ENCODE measurements at regions not wholly inside any gene's neighbourhood (a gene's known extent, or its start where the extent isn't known, plus 50 kb on each side); places are given as distances from the start of the nearest gene placed in this dataset.
"Not testable (repeated sequence)": the region's sequence is repeated elsewhere in the genome, so short reads cannot be mapped to it uniquely, and the experiment has no call there.

- no peak for DNase-seq
- TF ChIP-seq GATA1 (IDR thresholded peaks at IDR 0.05; ENCODE audit: low read depth, low read length) (no peak), POLR2A (IDR thresholded peaks at IDR 0.05; ENCODE audit: low read length) (no peak)
Measured at GRCh38 chr13:61358599-61358998, 57.0 kb downstream of the PCDH20 start.

DNA sequence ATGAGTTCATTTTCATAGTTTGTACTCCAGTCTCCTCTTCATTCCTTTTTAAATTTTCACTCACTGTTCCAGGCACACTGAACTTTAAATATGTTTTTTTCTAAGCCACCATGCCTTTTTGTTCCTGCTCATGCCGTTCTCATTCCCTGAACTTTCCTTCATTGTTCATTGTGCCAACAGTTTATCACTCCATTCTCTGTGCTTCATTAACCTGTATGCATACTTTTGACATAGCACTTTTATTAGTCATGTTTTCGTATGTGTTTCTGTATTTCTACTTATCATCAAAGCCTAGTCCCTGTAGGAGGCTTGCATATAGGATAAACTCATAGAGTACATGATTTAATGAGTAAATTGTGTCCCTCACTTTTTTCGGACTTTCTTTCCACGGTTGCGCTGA lies 65.3 kb downstream of the PCDH20 start:
- TF ChIP-seq GATA1 (IDR thresholded peaks at IDR 0.05; ENCODE audit: low read depth, low read length) (no peak), POLR2A (IDR thresholded peaks at IDR 0.05; ENCODE audit: low read length) (no peak)

DNA sequence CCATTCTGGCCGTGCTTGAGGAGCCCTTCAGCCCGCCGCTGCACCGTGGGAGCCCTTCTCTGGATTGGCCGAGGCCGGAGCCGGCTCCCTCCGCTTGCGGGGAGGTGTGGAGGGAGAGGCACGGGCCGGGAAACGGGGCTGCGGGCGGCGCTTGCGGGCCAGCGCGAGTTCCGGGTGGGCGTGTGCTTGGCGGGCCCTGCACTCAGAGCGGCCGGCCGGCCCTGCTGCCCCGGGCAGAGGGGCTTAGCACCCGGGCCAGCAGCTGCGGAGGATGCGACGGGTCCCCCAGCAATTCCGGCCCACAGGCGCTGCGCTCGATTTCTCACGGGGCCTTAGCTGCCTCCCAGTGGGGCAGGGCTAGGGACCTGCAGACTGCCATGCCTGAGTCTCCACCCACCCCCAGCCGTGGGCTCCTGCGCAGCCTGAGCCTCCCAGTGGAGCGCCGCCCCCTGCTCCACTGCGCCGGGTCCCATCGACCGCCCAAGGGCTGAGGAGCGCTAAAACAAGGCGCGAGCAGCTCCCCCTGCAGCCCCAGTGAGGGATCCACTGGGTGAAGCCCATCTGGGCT lies 76.5 kb downstream of the PCDH20 start:
- TF ChIP-seq GATA1 (IDR thresholded peaks at IDR 0.05; ENCODE audit: low read depth, low read length) = no peak
- DNase-seq = no peak

More for the DNA sequence above, 65.3 kb downstream of the PCDH20 start:
- no peak for DNase-seq

DNA sequence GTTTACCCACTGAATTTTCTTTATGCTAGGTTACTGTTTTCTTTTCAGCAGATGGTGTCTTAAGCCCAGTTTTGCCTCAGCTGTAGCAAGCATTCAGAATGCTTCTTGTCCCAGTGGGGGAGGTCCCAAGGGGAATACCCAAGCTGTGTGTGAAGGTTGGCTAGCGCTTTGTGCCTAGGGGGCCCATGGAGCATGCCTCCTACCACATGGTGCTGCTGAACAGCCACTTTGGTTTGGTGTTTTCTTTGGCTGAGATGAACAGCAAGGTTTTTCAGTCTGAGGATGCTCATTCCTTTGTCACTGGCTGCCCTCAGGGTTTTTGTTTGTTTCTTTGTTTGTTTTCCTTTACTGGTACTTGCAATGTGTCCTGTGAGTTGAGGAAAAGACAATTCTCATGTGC lies 99.0 kb downstream of the PCDH20 start:
- TF ChIP-seq GATA1 (IDR thresholded peaks at IDR 0.05; ENCODE audit: low read depth, low read length) (no peak), POLR2A (IDR thresholded peaks at IDR 0.05; ENCODE audit: low read length) (no peak)
- no peak for DNase-seq

- no peak for TF ChIP-seq POLR2A (IDR thresholded peaks at IDR 0.05; ENCODE audit: low read length)
- no peak for TF ChIP-seq GATA1 (IDR thresholded peaks at IDR 0.05; ENCODE audit: low read depth, low read length)
- no peak for DNase-seq
Measured at GRCh38 chr13:61294467-61295191, 121.0 kb downstream of the PCDH20 start.

GRCh38 chr13:61286148-61286745 lies 129.4 kb downstream of the PCDH20 start:
- TF ChIP-seq POLR2A (IDR thresholded peaks at IDR 0.05; ENCODE audit: low read length) (no peak), GATA1 (IDR thresholded peaks at IDR 0.05; ENCODE audit: low read depth, low read length) (no peak)
- peak in 1 of 2 experiments; percentile 4 for DNase-seq

- no peak for DNase-seq
- TF ChIP-seq POLR2A (IDR thresholded peaks at IDR 0.05; ENCODE audit: low read length) (no peak), GATA1 (IDR thresholded peaks at IDR 0.05; ENCODE audit: low read depth, low read length) (no peak)
Measured at GRCh38 chr13:61277586-61278276, 137.9 kb downstream of the PCDH20 start.

DNA sequence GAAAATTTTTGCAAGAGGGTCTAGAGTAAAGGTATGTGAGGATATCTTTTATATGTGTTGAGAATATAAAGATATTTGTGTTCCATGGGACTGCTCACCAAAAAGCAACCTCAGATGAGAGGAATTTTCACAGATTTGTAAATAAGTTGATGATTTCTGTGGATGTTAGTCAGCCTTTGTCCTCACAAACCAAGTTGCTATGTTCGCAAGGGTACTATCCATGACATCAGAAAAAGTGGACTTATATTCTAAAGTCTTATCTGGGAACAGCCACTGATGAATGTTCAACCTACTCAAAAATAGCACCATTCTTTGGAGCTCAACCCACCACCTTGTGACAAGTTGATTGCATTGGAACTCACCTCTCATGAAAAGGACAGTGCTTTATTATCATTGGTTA lies 138.6 kb downstream of the PCDH20 start:
- no peak for DNase-seq
- TF ChIP-seq POLR2A (IDR thresholded peaks at IDR 0.05; ENCODE audit: low read length) = no peak
- TF ChIP-seq GATA1 (IDR thresholded peaks at IDR 0.05; ENCODE audit: low read depth, low read length) = no peak

DNA sequence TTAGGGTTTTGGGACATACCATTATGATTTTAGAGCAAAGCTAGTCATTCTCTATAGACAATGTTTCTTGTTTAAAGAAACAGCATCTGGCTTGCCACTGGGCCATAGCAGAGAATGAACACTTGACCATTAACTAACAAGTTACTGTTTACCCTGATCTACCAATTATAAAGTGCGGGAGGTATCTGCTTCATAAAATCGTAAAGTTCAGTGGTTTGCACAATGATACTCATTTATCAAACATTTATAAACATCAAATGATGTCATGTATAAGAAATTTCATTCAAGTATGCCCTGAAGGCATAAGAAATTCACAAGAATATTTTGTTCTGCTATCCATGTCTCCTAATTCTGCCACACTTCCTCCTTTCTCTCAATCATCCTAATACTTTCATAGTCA lies 139.2 kb downstream of the PCDH20 start:
- DNase-seq = no peak
- TF ChIP-seq POLR2A (IDR thresholded peaks at IDR 0.05; ENCODE audit: low read length) (no peak), GATA1 (IDR thresholded peaks at IDR 0.05; ENCODE audit: low read depth, low read length) (no peak)

- TF ChIP-seq POLR2A (IDR thresholded peaks at IDR 0.05; ENCODE audit: low read length) (no peak), GATA1 (IDR thresholded peaks at IDR 0.05; ENCODE audit: low read depth, low read length) (no peak)
- no peak for DNase-seq
Measured at GRCh38 chr13:61275736-61276135, 139.9 kb downstream of the PCDH20 start.

GRCh38 chr13:61275251-61275650 lies 140.4 kb downstream of the PCDH20 start:
- TF ChIP-seq POLR2A (IDR thresholded peaks at IDR 0.05; ENCODE audit: low read length) (no peak), GATA1 (IDR thresholded peaks at IDR 0.05; ENCODE audit: low read depth, low read length) (no peak)
- DNase-seq = no peak

GRCh38 chr13:61266896-61267295 lies 148.8 kb downstream of the PCDH20 start:
- DNase-seq = not testable (repeated sequence)

DNA sequence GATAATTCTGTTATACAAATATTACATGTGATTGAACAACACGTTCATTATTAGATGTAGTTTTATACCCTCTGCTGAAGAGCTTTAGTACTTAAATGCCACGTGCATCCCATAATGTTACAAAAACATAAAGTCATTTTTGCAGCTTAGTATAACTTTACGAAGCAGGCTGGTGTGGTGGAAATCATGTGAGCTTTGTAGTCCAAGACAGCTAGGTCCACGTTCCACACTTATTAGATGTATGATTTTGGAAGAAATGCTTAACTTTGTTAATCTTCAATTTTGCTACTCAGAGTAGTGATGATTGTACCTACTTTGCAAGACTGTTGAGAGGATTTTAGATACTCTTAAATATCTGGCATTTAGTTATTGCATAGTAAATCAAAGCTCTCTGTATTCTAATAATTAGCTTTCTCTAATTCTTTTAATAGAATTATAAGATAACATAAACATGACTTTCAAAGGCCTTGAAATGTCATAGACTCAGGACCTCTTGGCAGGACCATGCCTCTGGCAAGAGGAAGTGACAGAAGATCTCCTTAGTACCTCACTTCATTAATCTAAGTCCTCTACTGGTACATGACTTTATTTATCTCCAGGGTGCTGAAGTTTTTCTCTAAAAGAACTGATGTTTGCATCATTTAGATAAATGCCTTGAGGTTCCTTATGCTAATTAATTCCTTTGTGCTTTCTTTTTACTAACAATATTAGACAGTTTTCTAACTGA lies 153.7 kb downstream of the PCDH20 start:
- no peak for DNase-seq
- no peak for TF ChIP-seq GATA1 (IDR thresholded peaks at IDR 0.05; ENCODE audit: low read depth, low read length)
- TF ChIP-seq POLR2A (IDR thresholded peaks at IDR 0.05; ENCODE audit: low read length) = no peak

GRCh38 chr13:61258185-61258584 lies 157.5 kb downstream of the PCDH20 start:
- no peak for DNase-seq
- no peak for TF ChIP-seq POLR2A (IDR thresholded peaks at IDR 0.05; ENCODE audit: low read length)
- TF ChIP-seq GATA1 (IDR thresholded peaks at IDR 0.05; ENCODE audit: low read depth, low read length) = no peak
